Mesothelial cell of epicardium (in vitro differentiated cells): ENCODE measurements at regions not wholly inside any gene's neighbourhood (a gene's known extent, or its start where the extent isn't known, plus 50 kb on each side); places are given as distances from the start of the nearest gene placed in this dataset.

Experiments used
- DNase-seq, 2 experiments: peaks; one replicate each; pipeline ENCODE4 v3.0.0; 2021; ENCODE audit warnings: low spot score in 2 of 2; ENCODE audit not compliant: unreplicated experiment in 2 of 2
- H3K27ac Mint-ChIP-seq: 2 replicates; pipeline ENCODE4 v1.8.0; 2021; ENCODE audit warnings: mixed read lengths
- H3K27me3 Mint-ChIP-seq: 2 replicates; pipeline ENCODE4 v1.8.0; 2021; ENCODE audit warnings: low read depth, mixed read lengths
- H3K36me3 Mint-ChIP-seq: 2 replicates; pipeline ENCODE4 v1.8.0; 2021; ENCODE audit warnings: mixed read lengths
- H3K4me1 Mint-ChIP-seq: 2 replicates; pipeline ENCODE4 v1.8.0; 2021; ENCODE audit warnings: mixed read lengths
- H3K4me3 Mint-ChIP-seq: 2 replicates; pipeline ENCODE4 v1.8.0; 2021; ENCODE audit warnings: mild to moderate bottlenecking, moderate library complexity, mixed read lengths
- H3K9me3 Mint-ChIP-seq: 2 replicates; pipeline ENCODE4 v1.8.0; 2021; ENCODE audit warnings: mixed read lengths
- TF ChIP-seq, protein P1 (sequence below): fragments of 200-600 bp; sonication (generic); IDR thresholded peaks from one replicate; pipeline ENCODE4 v1.5.0; 2021; ENCODE audit warnings: antibody characterized with exemption; ENCODE audit not compliant: unreplicated experiment

DNA sequence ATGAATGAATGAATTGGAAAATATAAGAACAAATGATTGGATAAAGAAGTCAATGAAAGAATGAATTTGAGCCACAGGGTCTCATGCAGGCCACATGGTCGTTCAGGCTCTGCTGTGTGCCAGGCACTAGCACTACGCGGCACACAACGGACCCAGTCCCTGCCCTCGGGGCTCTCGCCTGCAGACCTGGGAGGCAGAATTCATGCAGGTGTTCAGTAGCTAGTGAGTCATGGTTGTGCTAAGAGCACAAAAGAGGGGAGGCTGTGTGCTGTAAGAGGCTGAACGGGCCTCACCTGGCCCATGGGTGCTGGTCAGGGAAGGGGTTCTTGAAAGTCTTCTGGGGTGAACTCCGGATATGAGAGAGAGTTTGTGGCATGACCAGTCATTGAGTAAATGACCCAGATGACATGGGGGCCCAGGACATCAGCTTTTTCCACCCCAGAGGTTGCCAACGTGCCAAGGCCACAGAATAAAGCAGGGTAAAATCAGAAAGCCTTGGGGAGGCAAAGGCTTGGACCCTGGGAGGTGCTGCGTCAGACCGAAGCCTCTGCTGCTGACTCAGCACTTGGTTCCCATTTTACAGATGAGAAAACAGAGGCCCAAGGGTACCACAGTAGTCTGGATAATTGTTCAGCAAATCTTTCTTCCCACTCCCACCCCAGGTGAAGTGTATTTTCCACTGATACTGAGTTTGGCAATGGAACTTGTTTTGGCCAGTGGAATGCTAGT lies 264.3 kb upstream of the MVB12B start:
- H3K27me3 Mint-ChIP-seq, result peaks cover 22% of the 10 kb centered on the region
- no peaks in the 10 kb centered on the region for H3K36me3 Mint-ChIP-seq
- DNase-seq, result no peak
- H3K27ac Mint-ChIP-seq, result no peak overlapping the region
- H3K9me3 Mint-ChIP-seq, result peaks cover 5% of the 10 kb centered on the region
- TF ChIP-seq, protein P1, sequence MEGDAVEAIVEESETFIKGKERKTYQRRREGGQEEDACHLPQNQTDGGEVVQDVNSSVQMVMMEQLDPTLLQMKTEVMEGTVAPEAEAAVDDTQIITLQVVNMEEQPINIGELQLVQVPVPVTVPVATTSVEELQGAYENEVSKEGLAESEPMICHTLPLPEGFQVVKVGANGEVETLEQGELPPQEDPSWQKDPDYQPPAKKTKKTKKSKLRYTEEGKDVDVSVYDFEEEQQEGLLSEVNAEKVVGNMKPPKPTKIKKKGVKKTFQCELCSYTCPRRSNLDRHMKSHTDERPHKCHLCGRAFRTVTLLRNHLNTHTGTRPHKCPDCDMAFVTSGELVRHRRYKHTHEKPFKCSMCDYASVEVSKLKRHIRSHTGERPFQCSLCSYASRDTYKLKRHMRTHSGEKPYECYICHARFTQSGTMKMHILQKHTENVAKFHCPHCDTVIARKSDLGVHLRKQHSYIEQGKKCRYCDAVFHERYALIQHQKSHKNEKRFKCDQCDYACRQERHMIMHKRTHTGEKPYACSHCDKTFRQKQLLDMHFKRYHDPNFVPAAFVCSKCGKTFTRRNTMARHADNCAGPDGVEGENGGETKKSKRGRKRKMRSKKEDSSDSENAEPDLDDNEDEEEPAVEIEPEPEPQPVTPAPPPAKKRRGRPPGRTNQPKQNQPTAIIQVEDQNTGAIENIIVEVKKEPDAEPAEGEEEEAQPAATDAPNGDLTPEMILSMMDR, result no peak
- no peak overlapping the region for H3K4me3 Mint-ChIP-seq
- H3K4me1 Mint-ChIP-seq, result peaks cover 20% of the 10 kb centered on the region

DNA sequence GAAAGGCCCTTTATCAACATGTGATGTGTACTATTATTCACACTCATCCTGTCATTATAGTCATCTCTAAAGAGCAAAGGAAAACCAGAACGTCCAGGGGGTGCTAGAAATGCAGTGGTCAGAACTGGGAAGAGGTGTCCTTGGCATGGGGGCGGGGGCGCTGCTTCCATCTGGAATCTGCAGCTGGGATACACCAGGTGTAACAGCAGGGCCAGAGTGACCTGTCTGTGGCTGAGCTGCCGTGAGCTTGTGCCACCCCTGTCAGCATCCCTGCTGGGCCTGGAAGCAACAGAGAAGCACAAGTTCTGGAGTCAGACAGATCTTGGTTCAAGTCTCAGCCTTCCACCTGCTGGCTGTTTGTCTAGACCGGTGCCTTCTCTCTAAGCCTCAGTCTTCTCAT lies 263.3 kb upstream of the MVB12B start:
- Mint-ChIP-seq H3K4me1 (peaks cover 13% of the 10 kb centered on the region), H3K27ac (no peak overlapping the region), H3K27me3 (peaks cover 24% of the 10 kb centered on the region), H3K4me3 (no peak overlapping the region), H3K36me3 (no peaks in the 10 kb centered on the region), H3K9me3 (peaks cover 5% of the 10 kb centered on the region)
- TF ChIP-seq, protein P1, result no peak
- no peak for DNase-seq

DNA sequence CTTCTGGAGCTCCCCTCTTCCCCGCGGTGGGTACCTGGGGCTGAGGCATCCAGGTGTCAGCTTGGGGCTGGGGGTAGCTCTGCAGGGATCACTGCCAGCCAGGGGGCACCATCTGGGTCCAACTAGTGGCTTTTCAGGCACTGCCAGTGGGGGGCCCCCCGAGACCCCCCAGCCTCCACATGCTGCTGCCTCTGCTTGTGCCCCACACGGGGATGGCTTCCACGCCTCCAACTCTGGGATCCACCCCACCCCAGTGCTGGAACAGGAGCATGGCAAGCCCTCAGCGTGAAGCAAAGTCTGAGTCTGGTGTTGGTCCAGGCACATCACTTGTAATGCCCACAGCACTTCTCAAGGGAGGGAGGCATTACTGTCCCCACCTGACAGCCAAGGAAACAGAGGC lies 260.5 kb upstream of the MVB12B start:
- no peak overlapping the region for H3K4me3 Mint-ChIP-seq
- no peak overlapping the region for H3K27ac Mint-ChIP-seq
- H3K4me1 Mint-ChIP-seq, result no peaks in the 10 kb centered on the region
- H3K9me3 Mint-ChIP-seq, result peaks cover 5% of the 10 kb centered on the region
- TF ChIP-seq, protein P1, result no peak
- peaks cover 29% of the 10 kb centered on the region for H3K27me3 Mint-ChIP-seq
- DNase-seq, result no peak
- H3K36me3 Mint-ChIP-seq, result no peaks in the 10 kb centered on the region

DNA sequence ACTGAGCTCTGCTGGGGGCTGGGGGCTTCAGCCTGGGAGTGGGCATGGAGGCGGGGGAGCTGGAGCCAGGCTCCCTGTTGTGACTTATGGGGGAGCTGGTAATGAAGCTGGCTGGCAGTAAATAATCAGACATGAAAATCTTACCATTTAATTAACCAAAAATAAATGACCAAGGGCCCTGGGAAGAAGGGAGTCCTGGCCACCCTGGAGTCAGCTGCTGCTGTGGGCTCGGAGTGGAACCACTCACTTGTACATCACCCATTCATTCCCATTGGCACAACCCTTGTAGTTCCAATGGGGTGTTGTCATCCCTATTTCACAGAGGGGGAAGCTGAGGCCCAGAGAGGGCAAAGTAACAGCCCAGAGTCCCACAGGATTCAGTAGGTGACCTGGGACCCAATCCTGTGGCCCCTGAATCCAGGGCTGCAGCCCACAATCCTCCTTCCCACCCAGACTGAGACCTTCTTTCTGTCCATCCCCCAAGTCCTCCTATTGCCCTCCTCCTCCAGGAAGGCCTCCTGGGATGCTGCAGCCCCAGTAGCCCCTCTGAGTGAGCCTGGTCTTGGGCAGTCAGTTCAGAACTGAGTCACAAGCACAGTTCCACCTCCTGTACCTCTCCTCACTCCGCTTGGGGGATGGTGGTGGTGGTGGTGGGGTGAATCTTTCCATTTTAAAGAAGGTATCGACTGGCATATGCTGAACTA lies 259.4 kb upstream of the MVB12B start:
- Mint-ChIP-seq H3K36me3 (no peaks in the 10 kb centered on the region), H3K27ac (no peak overlapping the region)
- TF ChIP-seq, protein P1, result no peak

DNA sequence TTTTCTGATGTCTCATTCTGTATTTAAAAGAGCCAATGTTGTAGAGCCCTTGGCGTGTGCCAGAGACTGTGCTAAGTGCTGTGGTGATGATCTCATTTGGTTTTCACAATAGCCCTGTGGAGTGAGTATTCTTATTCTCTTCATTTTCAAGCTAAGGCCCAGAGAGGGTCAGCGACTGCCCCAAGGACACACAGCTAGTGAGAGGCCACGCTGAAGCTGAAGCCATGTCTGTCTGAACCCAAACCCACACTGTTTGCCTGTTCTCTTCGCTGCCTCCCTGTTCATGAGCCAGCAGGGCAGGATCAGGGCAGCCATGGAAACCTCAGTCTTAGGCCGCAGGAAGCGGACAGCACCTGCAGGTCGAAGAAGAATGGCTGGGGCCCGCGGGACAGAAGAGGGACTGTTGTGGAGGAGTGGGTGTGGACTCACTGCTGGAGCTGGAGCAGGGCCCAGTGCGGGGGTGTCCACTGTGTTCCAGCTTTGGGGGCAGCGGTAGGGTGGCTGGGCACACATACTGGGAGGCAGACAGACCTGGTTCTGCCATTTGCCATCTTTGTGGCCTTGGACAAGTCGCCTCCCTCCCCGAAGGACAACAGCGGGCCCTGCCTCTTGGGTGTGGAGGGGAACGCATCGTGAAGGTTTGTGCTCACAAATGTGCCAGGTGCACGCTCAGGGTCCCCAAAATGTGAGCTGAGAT lies 257.9 kb upstream of the MVB12B start:
- H3K4me3 Mint-ChIP-seq, result no peak overlapping the region
- TF ChIP-seq, protein P1, result no peak

More for the DNA sequence above, 259.4 kb upstream of the MVB12B start:
- Mint-ChIP-seq H3K9me3 (peaks cover 5% of the 10 kb centered on the region), H3K27me3 (peaks cover 26% of the 10 kb centered on the region), H3K4me1 (no peaks in the 10 kb centered on the region), H3K4me3 (no peak overlapping the region)
- no peak for DNase-seq

More for the DNA sequence above, 257.9 kb upstream of the MVB12B start:
- Mint-ChIP-seq H3K9me3 (peaks cover 4% of the 10 kb centered on the region), H3K27ac (no peak overlapping the region), H3K36me3 (no peaks in the 10 kb centered on the region), H3K4me1 (no peaks in the 10 kb centered on the region), H3K27me3 (peaks cover 29% of the 10 kb centered on the region)
- DNase-seq, result no peak
